ENCODE measurements at regions not wholly inside any gene's neighbourhood (a gene's known extent, or its start where the extent isn't known, plus 50 kb on each side); places are given as distances from the start of the nearest gene placed in this dataset.
A peak's percentile ranks its signal among the peaks of the same experiment; 100 is the strongest.

DNA sequence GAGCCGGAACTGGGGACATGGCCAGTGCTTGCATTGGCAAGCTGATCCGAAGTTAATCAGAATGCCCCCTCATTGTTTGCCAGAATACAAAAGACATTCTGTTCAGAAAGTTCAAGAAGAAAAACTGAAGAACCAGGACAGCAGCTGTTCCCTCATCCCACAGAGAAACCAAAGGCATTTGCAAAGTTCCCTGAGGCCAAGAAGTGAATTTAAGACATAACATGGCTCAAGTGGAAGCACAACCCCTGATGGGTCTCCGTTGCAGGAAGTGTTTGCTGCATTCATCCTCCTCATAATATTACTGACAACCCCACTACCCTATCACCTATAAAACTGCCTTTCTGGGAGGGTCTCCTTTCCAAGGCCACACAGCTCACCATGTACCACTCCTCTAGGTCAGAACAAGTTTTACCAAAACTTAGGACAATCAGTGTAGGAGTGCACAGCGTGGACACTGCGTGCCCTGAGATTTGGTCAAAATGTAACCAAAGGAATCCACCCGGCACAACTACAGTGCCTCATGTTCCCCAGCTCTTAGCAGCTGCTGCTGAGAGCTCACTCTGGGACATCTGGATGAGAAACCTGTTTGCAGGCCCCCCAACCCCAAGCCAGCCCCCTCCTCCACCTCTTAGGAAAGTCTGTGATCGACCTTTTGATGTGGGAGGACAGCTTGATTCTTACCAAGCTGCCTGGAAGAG is 101.6 kb upstream of the AKIP1 start:
- H3K4me1 ChIP-seq (ENCODE audit: control insufficient read depth in 2 of 2, insufficient read depth in 2 of 2, low read length in 2 of 2) = peaks cover 20 to 23% of the 10 kb centered on the region in 2 donors
- 92% methylated on average over 7 of the region's 7 CpGs for WGBS (ENCODE audit: insufficient coverage)
- no peak overlapping the region for H3K27ac Mint-ChIP-seq
- intact Hi-C loops (cut with micrococcal nuclease) = no loop called here
- H3K27me3 ChIP-seq (replicated peaks in 1 of 4; ENCODE audit: control extremely low read depth in 1 of 4, control insufficient read depth in 3 of 4, insufficient read depth in 4 of 4, low read length in 3 of 4) = peaks cover 0 to 22% (median 6%) of the 10 kb centered on the region in 4 experiments
- H3K9me3 ChIP-seq (ENCODE audit: control extremely low read depth in 1 of 3, control insufficient read depth in 2 of 3, insufficient read depth in 1 of 3, low read length in 2 of 3) = no peaks in the 10 kb centered on the region
- no peak for DNase-seq
- H3K4me1 Mint-ChIP-seq = peaks cover 10% of the 10 kb centered on the region
- no peak for ATAC-seq (ENCODE audit: low read depth)
- no peak overlapping the region for H3K27ac ChIP-seq (ENCODE audit: low read length in 2 of 2)
- TF ChIP-seq EZH2 (IDR thresholded peaks at IDR 0.05; ENCODE audit: borderline replicate concordance, insufficient read depth, low read depth, low read length, poor library complexity, severe bottlenecking) = no peak
- no peaks in the 10 kb centered on the region for H4K20me1 ChIP-seq (ENCODE audit: control insufficient read depth, insufficient read depth, low read length, poor library complexity, severe bottlenecking)
- peaks cover 16% of the 10 kb centered on the region for H3K27me3 Mint-ChIP-seq
- no peak overlapping the region for H3K4me3 Mint-ChIP-seq
- CTCF ChIA-PET = no interaction called here
- POLR2A ChIA-PET = no interaction called here
- no peaks in the 10 kb centered on the region for H3K79me2 ChIP-seq (ENCODE audit: control insufficient read depth, insufficient read depth, low read length)
- no peak overlapping the region for H3K4me2 ChIP-seq (replicated peaks; ENCODE audit: low read depth, low read length, poor library complexity, severe bottlenecking)
- no peak overlapping the region for H3K9ac ChIP-seq (ENCODE audit: low read length)
- H3K36me3 ChIP-seq (replicated peaks in 1 of 2; ENCODE audit: control extremely low read depth in 1 of 2, control insufficient read depth in 1 of 2, extremely low read depth in 1 of 2, insufficient read depth in 2 of 2, low read length in 1 of 2) = no peaks in the 10 kb centered on the region
- no peak overlapping the region for H2AFZ ChIP-seq (ENCODE audit: insufficient read depth, low read depth, low read length, poor library complexity, severe bottlenecking)
- H3K4me3 ChIP-seq (ENCODE audit: control extremely low read depth in 1 of 5, extremely low read depth in 1 of 5, insufficient read depth in 1 of 5, low read depth in 2 of 5, low read length in 4 of 5) = no peak overlapping the region
- no peaks in the 10 kb centered on the region for H3K9me3 Mint-ChIP-seq (ENCODE audit: insufficient read depth)

DNA sequence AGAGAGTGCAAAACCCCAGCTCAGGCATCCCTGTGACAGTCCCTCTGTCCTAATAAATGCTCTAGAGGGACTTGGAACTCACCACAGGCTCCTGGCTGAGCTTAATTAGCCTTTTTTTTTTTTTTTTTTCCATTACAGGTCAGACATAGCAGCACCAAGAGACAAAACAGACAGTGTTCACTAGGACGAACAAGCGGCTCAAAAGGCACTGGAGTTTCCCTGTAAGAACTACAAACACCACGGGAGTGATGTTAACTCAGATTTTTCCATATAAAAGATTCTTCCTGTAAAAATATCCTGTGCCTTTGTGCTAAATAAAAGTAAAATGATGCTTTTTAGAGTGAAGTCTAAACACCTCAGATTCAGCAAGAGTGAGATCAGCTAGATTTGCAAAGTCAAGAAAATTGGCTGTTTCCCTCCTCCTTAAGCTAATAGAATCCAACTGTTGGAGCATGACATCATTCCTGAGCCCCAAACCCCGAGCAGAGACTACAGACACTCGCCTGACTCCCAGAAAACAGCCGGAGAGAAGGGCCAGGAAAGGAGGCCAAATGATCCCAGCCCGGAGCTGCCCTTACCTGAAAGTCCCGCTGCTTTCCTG is 101.0 kb upstream of the AKIP1 start:
- H2AFZ ChIP-seq (ENCODE audit: insufficient read depth, low read depth, low read length, poor library complexity, severe bottlenecking) = peak overlapping the region; percentile 66

More for the DNA sequence above, 101.0 kb upstream of the AKIP1 start:
- DNase-seq = no peak
- Histone ChIP-seq H3K4me3 (ENCODE audit: control extremely low read depth in 1 of 5, extremely low read depth in 1 of 5, insufficient read depth in 1 of 5, low read depth in 2 of 5, low read length in 4 of 5) (peak overlapping the region in 1 of 5 experiments; percentile 38), H3K27ac (ENCODE audit: low read length in 2 of 2) (no peak overlapping the region), H3K9ac (ENCODE audit: low read length) (no peak overlapping the region), H3K4me1 (ENCODE audit: control insufficient read depth in 2 of 2, insufficient read depth in 2 of 2, low read length in 2 of 2) (peaks cover 23 to 25% of the 10 kb centered on the region in 2 donors), H3K27me3 (replicated peaks in 1 of 4; ENCODE audit: control extremely low read depth in 1 of 4, control insufficient read depth in 3 of 4, insufficient read depth in 4 of 4, low read length in 3 of 4) (peaks cover 0 to 22% (median 6%) of the 10 kb centered on the region in 4 experiments), H3K79me2 (ENCODE audit: control insufficient read depth, insufficient read depth, low read length) (no peaks in the 10 kb centered on the region), H3K4me2 (replicated peaks; ENCODE audit: low read depth, low read length, poor library complexity, severe bottlenecking) (peak overlapping the region; percentile 67), H3K9me3 (ENCODE audit: control extremely low read depth in 1 of 3, control insufficient read depth in 2 of 3, insufficient read depth in 1 of 3, low read length in 2 of 3) (no peaks in the 10 kb centered on the region), H4K20me1 (ENCODE audit: control insufficient read depth, insufficient read depth, low read length, poor library complexity, severe bottlenecking) (no peaks in the 10 kb centered on the region), H3K36me3 (replicated peaks in 1 of 2; ENCODE audit: control extremely low read depth in 1 of 2, control insufficient read depth in 1 of 2, extremely low read depth in 1 of 2, insufficient read depth in 2 of 2, low read length in 1 of 2) (no peaks in the 10 kb centered on the region)
- Mint-ChIP-seq H3K27me3 (peaks cover 16% of the 10 kb centered on the region), H3K4me1 (peaks cover 10% of the 10 kb centered on the region), H3K4me3 (peak overlapping the region; percentile 46), H3K27ac (no peak overlapping the region), H3K9me3 (ENCODE audit: insufficient read depth) (no peaks in the 10 kb centered on the region)
- ATAC-seq (ENCODE audit: low read depth) = no peak
- TF ChIP-seq, protein P1, sequence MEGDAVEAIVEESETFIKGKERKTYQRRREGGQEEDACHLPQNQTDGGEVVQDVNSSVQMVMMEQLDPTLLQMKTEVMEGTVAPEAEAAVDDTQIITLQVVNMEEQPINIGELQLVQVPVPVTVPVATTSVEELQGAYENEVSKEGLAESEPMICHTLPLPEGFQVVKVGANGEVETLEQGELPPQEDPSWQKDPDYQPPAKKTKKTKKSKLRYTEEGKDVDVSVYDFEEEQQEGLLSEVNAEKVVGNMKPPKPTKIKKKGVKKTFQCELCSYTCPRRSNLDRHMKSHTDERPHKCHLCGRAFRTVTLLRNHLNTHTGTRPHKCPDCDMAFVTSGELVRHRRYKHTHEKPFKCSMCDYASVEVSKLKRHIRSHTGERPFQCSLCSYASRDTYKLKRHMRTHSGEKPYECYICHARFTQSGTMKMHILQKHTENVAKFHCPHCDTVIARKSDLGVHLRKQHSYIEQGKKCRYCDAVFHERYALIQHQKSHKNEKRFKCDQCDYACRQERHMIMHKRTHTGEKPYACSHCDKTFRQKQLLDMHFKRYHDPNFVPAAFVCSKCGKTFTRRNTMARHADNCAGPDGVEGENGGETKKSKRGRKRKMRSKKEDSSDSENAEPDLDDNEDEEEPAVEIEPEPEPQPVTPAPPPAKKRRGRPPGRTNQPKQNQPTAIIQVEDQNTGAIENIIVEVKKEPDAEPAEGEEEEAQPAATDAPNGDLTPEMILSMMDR (IDR thresholded peaks at IDR 0.05) = no peak
- TF ChIP-seq EZH2 (IDR thresholded peaks at IDR 0.05; ENCODE audit: borderline replicate concordance, insufficient read depth, low read depth, low read length, poor library complexity, severe bottlenecking) = no peak
- WGBS (ENCODE audit: insufficient coverage) = 23% methylated on average over 5 of the region's 8 CpGs
- intact Hi-C loops (cut with micrococcal nuclease) = no loop called here
- CTCF ChIA-PET = no interaction called here
- POLR2A ChIA-PET = no interaction called here

Measured in B cell (primary cell).